Muscle of leg (tissue), 3 donors: ENCODE measurements at regions not wholly inside any gene's neighbourhood (a gene's known extent, or its start where the extent isn't known, plus 50 kb on each side); places are given as distances from the start of the nearest gene placed in this dataset.

Source experiments
- DNase-seq: peaks from one replicate; pipeline ENCODE4 v3.0.0; 2013
- H3K27ac ChIP-seq: one replicate; pipeline ENCODE4 v1.5.1; 2013; ENCODE audit warnings: mild to moderate bottlenecking, low read length, control low read depth
- H3K27me3 ChIP-seq: one replicate; pipeline ENCODE4 v1.6.1; 2013; ENCODE audit warnings: low read length; ENCODE audit not compliant: control insufficient read depth, insufficient read depth
- H3K36me3 ChIP-seq: one replicate; pipeline ENCODE4 v1.6.1; 2013; ENCODE audit warnings: low read length; ENCODE audit not compliant: control insufficient read depth, insufficient read depth
- H3K4me1 ChIP-seq: one replicate; pipeline ENCODE4 v1.6.1; 2013; ENCODE audit warnings: low read length; ENCODE audit not compliant: control insufficient read depth, insufficient read depth
- H3K4me3 ChIP-seq: one replicate; pipeline ENCODE4 v1.5.1; 2013; ENCODE audit warnings: low read length, control low read depth
- H3K9me3 ChIP-seq: replicated peaks from 2 replicates; pipeline ENCODE4 v1.6.1; 2013; ENCODE audit warnings: low read depth, low read length; ENCODE audit not compliant: control insufficient read depth
- WGBS: methylation state at CpG from one replicate; pipeline ENCODE4 v1.1.5; 2013; ENCODE audit warnings: missing lambda C conversion rate; ENCODE audit not compliant: insufficient coverage; 5-methylcytosine and 5-hydroxymethylcytosine counted together

DNA sequence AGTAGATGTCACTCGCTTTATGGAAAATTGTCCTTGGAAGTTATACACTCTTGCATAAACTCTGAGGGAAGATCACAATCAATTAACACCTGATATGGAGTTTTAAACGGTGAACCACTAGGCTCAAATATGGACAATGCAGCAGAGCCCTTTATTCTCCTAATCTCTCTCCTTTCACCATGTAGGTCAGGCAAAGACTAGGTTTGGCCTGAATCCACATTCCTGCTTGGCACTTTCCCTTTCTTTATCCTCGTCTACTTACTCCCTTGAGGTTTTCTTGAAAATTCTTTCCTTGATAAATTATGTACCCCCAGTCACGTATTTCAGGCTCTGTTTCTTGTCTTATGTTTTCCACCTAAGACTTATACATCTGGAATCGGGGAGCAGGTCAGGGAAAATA is 751.7 kb downstream of the DACH1 start:
- H3K36me3 ChIP-seq, result no peaks in the 10 kb centered on the region
- 60% methylated on average over 1 of the region's 5 CpGs for WGBS
- H3K27me3 ChIP-seq, result no peaks in the 10 kb centered on the region
- no peak overlapping the region for H3K4me3 ChIP-seq
- DNase-seq, result no peak
- no peaks in the 10 kb centered on the region for H3K9me3 ChIP-seq
- H3K4me1 ChIP-seq, result no peaks in the 10 kb centered on the region
- H3K27ac ChIP-seq, result no peak overlapping the region

DNA sequence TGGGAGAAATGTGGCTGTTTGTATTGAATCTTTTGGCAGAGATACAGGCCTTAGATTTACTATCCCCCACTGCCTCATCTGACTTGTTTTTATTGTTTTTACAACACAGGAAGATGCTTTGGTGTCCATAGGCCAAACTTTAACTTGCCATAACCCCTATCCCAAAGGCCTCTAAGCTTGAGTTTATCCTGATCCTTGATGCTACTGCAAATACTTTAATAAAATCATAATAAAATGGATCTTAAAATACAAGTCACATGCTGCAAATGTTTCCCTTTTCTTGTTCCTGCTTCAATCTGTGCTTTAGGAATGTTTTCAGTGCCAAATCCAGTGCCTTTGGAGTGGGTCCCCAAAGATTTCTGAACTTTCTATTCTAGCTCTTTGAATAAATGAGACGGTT is 770.6 kb downstream of the DACH1 start:
- no CpG with 5 or more reads among the region's 1 CpG for WGBS
- H3K27ac ChIP-seq, result no peak overlapping the region
- DNase-seq, result peak; percentile 93

DNA sequence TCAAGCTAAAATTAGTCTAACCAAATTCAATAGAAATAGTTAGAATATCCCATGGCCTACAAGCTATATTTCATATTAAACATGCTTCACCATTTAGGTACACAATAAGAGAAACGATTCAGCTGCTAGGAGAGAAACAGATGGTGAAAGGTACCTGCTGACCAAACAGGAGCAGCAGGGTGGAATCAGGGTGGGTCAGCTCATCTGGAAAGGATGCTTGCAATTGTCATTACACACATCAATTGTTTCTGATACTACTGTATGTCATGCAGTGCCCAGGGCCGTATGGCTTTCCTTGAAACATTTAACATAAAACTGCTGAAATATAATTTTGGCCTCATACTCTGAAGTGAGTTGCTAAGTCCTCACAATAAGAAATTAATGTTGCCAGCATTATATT is 776.0 kb downstream of the DACH1 start:
- Histone ChIP-seq H3K4me3 (no peak overlapping the region), H3K4me1 (no peaks in the 10 kb centered on the region), H3K9me3 (no peaks in the 10 kb centered on the region), H3K36me3 (no peaks in the 10 kb centered on the region), H3K27me3 (no peaks in the 10 kb centered on the region), H3K27ac (no peak overlapping the region)
- DNase-seq, result no peak
- no CpG with 5 or more reads among the region's 2 CpGs for WGBS

More for the DNA sequence above, 770.6 kb downstream of the DACH1 start:
- Histone ChIP-seq H3K4me3 (no peak overlapping the region), H3K4me1 (no peaks in the 10 kb centered on the region), H3K36me3 (no peaks in the 10 kb centered on the region), H3K27me3 (no peaks in the 10 kb centered on the region), H3K9me3 (no peaks in the 10 kb centered on the region)

DNA sequence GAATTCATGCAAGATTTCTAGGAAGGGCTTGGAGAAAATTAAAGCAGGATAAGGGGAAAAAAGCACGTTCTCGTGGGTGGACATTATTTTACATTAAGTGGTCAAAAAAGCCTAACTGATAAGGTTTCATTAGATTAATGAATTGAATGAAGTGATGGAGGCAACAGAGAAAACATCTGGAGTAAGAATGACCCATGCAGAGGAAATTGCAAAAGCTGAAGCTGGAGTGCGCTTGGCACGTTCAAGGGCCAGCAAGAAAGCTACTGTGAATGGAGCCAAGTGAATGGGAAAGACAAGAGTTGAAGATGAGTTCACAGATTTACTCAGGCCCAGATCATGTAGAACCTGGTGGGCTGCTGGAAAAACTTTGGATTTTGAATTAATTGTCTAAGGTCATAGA is 777.9 kb downstream of the DACH1 start:
- 48% methylated on average over 4 of the region's 4 CpGs for WGBS
- DNase-seq, result peak; percentile 91
- Histone ChIP-seq H3K36me3 (no peaks in the 10 kb centered on the region), H3K9me3 (no peaks in the 10 kb centered on the region), H3K27me3 (no peaks in the 10 kb centered on the region), H3K4me3 (no peak overlapping the region), H3K27ac (no peak overlapping the region), H3K4me1 (no peaks in the 10 kb centered on the region)

DNA sequence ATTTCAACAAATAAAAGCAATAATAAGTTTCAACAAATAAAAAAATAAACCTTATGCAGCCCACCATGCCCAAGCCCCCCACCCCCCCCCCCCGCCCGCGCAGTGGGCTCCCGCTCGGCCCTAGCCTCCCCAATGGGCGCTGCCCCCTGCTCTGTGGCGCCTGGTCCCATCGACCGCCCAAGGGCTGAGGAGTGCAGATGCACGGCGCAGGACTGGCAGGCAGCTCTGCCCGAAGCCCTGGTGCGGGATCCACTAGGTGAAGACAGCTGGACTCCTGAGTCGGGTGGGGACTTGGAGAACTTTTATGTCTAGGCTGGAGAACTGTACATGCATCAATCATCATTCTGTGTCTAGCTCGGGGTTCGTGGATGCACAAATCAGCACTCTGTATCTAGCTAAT is 779.6 kb downstream of the DACH1 start:
- no peaks in the 10 kb centered on the region for H3K27me3 ChIP-seq
- no peaks in the 10 kb centered on the region for H3K4me1 ChIP-seq
- H3K9me3 ChIP-seq, result no peaks in the 10 kb centered on the region
- 93% methylated on average over 8 of the region's 16 CpGs for WGBS
- no peak overlapping the region for H3K4me3 ChIP-seq
- DNase-seq, result no peak
- H3K36me3 ChIP-seq, result no peaks in the 10 kb centered on the region
- no peak overlapping the region for H3K27ac ChIP-seq

DNA sequence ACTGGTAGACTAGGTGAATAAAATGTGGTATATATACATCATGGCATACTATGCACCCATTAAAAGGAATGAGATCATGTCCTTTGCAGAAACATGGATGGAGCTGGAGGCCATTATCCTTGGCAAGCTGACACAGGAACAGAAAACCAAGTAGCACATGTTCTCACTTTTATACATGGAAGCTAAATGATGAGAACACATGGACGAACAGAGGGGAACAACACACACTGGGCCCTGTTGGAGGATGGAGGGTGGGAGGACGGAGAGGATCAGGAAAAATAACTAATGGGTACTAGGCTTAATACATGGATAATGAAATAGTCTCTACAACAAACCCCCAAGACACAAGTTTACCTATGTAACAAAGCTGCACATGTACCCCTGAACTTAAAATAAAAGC is 780.0 kb downstream of the DACH1 start:
- Histone ChIP-seq H3K27me3 (no peaks in the 10 kb centered on the region), H3K4me1 (no peaks in the 10 kb centered on the region), H3K9me3 (no peaks in the 10 kb centered on the region), H3K4me3 (no peak overlapping the region), H3K27ac (no peak overlapping the region), H3K36me3 (no peaks in the 10 kb centered on the region)
- no CpG with 5 or more reads among the region's 2 CpGs for WGBS
- DNase-seq, result no peak

DNA sequence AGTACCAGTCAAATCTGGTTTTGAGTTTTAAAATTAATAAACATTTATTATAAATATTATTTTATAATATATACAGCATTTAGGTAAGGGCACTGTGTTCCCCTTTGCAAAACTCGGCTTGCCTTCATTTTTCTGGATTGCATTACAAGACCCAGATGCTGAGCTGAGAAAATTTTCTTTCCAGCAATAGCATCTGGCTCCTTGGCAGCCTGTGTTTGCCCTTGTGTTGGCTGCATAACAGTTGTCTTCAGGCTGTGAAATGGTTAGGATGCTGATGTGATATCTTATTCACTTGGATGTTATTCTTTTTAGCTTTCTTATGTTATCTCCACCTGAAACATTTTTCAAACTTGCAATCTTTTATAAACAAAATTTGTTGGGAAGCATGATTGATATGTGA is 784.4 kb downstream of the DACH1 start:
- no peak overlapping the region for H3K27ac ChIP-seq
- no peaks in the 10 kb centered on the region for H3K9me3 ChIP-seq
- H3K27me3 ChIP-seq, result no peaks in the 10 kb centered on the region
- no peaks in the 10 kb centered on the region for H3K4me1 ChIP-seq
- DNase-seq, result peak; percentile 16
- no peak overlapping the region for H3K4me3 ChIP-seq
- H3K36me3 ChIP-seq, result no peaks in the 10 kb centered on the region
- no CpG with 5 or more reads among the region's 1 CpG for WGBS

DNA sequence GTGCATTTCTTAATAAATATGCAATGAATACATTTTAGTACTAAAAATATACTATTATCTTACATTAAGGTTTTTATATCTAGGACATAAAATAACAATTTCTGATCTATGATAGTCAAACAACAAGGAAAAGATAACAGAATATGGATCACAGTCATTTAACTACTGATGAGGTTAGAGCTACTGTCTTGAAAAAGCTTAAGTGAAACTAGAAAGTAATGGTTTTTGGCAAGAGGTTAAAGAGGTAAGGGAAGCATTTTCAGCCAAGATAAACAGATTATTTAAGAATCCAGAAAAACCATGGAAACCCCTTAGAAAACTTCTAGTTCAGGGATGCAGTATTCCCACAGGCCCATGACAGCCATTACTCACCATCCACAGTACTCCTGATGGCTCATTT is 787.4 kb downstream of the DACH1 start:
- no peaks in the 10 kb centered on the region for H3K4me1 ChIP-seq
- no peak overlapping the region for H3K27ac ChIP-seq
- H3K4me3 ChIP-seq, result no peak overlapping the region
- no peaks in the 10 kb centered on the region for H3K9me3 ChIP-seq
- no peaks in the 10 kb centered on the region for H3K27me3 ChIP-seq
- H3K36me3 ChIP-seq, result no peaks in the 10 kb centered on the region
- DNase-seq, result no peak

DNA sequence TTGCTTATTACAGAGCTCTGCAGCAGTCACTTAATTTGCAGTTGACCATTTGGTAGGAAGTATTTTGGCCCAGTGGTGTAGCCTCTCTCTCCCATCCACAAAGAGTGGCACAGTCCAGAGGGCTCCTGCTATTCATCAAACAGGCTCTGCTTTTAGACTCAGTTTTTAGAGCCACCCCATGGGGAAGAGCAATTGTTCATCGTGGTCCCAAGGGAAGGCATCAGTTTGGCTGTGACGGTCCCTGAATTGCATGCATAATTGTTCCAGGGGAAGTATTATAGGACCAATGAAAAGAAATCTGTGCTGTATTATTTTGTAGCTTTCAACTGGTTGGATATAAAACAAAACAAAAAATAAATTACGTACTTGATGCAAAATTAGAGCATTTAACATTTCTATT is 799.0 kb downstream of the DACH1 start:
- 80% methylated on average over 1 of the region's 3 CpGs for WGBS
- Histone ChIP-seq H3K27me3 (no peaks in the 10 kb centered on the region), H3K4me1 (no peaks in the 10 kb centered on the region), H3K36me3 (no peaks in the 10 kb centered on the region), H3K9me3 (no peaks in the 10 kb centered on the region), H3K27ac (no peak overlapping the region), H3K4me3 (no peak overlapping the region)
- no peak for DNase-seq

DNA sequence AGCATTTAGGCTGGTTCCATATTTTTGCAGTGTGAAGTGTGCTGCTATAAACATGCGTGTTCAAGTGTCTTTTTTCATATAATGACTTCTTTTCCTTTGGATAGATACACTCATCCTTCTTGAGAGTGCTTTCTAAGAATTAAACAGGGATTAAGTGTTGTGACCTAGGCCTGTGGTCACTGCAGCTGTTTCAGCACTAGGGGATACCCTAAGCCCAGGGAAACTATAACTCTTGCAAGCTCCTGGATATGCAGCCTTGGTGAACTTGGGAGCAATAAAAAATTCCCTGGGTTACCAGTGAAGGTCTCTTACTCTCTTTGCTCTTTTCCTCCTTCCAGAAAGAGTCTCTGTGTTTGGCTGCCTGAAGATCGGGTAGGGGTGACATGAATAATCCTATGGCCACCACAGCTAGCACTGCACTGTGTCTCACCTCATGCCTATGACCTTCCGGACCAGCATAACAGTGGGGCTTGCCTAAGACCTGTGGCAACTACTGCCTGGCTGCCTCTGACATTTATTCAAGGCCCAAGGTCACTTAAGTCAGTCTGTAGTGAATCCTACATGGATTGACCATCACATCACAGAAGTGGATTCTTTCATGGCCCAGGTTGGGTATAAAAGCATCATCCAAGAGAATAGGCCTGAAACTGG is 799.7 kb downstream of the DACH1 start:
- no peaks in the 10 kb centered on the region for H3K9me3 ChIP-seq
- H3K4me3 ChIP-seq, result no peak overlapping the region
- no peak overlapping the region for H3K27ac ChIP-seq
- H3K36me3 ChIP-seq, result no peaks in the 10 kb centered on the region
- H3K27me3 ChIP-seq, result no peaks in the 10 kb centered on the region
- 70% methylated on average over 2 of the region's 3 CpGs for WGBS
- H3K4me1 ChIP-seq, result no peaks in the 10 kb centered on the region
- peak; percentile 45 for DNase-seq

DNA sequence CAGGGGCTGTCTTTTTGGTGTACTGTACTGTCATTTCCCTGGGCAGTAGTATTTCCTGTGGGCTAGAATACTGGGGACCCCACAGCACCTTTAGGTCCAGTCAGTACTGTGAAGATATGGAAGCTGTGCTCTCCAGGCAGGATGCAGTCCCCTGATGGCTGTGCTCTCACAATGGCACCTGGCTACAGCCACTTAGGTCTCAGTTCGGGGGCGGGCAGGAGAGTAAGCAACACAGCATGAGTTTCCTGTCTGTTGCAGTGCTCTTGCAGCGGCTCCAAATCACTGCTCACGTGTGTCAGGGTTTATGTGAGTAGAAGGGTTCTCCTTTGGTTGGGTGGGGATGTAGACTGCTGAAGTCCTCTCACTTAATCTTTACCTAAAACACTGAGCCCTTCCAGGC is 810.4 kb downstream of the DACH1 start:
- Histone ChIP-seq H3K27me3 (no peaks in the 10 kb centered on the region), H3K9me3 (peaks cover 7% of the 10 kb centered on the region), H3K4me3 (no peak overlapping the region), H3K36me3 (no peaks in the 10 kb centered on the region), H3K27ac (no peak overlapping the region), H3K4me1 (no peaks in the 10 kb centered on the region)
- no peak for DNase-seq
- WGBS, result 60% methylated on average over 2 of the region's 4 CpGs
